GM19438 (cell line): ENCODE measurements at regions not wholly inside any gene's neighbourhood (a gene's known extent, or its start where the extent isn't known, plus 50 kb on each side); places are given as distances from the start of the nearest gene placed in this dataset.

Source experiments
- ATAC-seq: cut with Tn5 transposase; IDR thresholded peaks from one replicate; pipeline ENCODE4 v1.9.1; 2021; ENCODE audit warnings: low read depth; ENCODE audit not compliant: unreplicated experiment

DNA sequence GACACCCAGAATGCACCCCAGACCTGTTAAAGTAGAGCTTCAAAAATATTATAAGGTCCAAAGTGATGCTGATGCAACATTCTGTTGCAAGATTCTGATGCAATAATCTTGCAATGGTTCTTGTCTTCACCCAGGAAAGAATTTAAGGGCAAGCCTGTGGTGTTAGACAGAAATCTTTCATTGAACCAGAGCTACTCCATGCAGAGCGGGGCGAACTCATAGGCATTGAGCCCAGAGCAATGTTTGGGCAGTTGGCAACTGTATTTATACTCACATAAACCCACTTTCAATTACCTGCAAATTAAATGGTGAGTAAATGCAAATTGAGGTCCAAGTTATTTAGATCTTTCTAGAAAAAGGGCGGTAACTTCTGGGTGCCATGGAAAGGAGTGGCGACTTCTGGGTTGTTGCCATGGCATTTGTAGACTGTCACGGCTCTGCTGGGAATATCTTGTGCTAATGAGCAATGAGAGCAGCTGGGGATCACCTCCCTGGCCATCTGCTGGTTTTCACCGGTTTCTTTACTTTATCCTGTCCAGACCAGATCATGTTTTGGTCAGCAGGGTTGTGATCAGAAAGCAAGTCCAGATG lies 163.4 kb downstream of the ICE1 start:
- no peak for ATAC-seq

DNA sequence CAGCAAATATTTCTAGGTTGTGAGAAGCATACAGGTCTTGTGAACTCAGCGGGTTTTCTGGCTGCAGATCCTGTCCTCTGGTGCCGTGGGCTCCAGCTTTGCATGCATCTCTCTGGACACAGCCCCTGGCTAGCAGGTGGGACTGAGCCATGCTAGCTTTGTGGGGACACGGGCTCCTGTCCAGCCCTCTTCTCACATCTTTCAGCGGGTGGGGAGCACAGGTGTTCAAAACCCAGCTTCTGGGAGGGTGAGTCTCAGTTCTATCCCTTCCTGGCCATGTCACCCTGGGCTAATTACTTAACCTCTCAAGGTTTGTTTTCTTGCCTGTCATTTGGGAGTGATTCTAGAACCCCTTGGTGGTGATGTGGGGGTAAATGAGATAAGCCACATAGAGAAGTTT lies 162.3 kb downstream of the ICE1 start:
- no peak for ATAC-seq

DNA sequence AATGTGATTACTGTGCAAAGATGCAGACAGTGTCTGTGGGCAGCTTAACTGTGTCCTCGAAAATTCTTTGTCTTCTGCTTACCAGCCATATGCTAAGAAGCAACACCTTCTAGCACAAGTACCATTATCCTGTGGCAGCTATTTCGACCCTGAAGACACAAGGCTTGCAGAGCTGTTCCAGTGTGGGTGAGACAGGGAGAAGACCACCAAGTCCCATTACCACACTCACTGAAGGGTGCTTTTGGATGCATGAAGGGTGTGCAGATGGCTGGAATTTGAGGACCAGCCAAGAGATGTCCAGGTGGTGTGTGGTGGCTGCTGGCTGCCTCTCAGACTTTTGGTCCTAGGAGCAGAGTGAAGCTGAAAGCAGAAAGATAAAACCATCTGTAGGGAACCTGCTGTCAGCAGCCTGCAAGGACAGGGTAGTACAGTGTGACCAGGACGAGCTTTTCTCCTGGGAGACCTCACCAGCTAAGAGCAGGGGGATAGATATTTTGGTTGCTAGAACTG lies 161.8 kb downstream of the ICE1 start:
- ATAC-seq: no peak

DNA sequence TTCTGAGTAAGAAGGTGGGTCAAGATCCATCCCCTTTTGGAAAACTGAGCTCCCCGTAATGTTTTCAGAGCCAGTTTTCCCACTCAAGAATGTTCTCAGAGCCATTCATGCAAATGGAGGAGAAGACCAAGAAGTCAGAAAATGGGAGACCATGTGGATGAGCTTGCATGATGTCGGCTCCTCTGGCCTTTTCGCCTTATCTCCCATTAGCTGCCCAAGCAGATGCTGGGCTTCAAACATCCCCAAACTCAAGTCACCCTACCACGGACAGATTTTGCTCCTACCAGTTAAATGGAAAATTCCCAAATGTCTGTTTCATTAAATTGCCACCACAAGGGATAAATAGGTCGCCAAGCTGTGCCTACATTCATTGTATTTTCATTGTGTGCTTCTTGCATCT lies 161.4 kb downstream of the ICE1 start:
- ATAC-seq: no peak

DNA sequence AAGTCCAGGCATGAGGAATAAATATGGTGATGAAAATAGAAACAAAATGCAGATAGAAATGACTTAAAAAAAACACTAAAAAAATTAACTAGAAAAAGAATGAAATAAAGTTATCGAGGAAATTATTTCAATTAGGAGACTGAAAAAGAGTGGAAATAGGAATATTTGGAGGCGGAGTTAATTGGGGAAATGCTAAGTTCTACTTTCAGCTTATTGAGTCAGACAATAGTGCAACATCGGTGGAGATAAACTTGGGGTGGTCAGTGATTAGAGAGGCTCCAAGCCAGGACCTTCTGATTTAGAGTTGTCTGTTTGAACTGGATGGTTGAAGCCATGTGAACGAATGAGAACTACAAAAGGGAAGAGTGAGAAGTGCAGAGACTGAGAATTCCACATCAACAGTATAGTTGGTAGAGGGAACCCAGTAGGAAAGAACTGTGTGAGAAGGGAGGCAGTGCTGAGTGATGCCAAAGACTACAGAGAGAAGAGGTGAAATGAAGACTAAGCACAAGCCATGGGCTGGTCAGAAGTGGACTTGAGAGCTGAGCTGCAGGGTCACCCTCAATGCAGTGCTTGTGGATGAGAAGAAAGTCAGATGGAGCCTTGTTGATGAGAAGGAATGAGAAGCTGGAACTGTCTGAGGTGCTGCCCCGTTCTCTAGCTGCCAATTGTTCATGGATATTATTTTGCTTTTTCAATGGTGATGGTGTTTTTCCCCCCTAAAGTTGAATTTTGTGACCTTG lies 160.7 kb downstream of the ICE1 start:
- ATAC-seq: no peak

DNA sequence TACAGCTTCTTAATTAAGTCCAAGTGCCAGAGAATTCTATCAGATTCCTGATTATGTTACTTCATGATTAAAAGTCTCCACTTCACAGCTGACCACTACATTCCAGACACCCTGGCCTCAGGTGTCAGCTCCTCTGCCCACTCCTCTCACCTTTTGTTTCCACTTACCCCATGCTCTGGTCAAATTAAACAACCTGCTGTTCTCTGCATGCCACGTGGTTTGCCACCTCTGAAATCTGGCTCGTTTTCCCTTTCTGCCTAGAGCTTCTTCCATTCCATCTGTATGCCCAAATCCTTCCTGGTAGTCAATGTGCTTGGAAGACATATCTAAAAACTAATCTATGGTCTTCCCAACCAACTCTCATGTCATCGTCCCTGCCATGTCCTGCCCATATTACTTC lies 158.6 kb downstream of the ICE1 start:
- no peak for ATAC-seq

- ATAC-seq: no peak
Observed at GRCh38 chr5:5576744-5577143, 154.3 kb downstream of the ICE1 start.

- no peak for ATAC-seq
Observed at GRCh38 chr5:5575461-5575860, 153.0 kb downstream of the ICE1 start.

DNA sequence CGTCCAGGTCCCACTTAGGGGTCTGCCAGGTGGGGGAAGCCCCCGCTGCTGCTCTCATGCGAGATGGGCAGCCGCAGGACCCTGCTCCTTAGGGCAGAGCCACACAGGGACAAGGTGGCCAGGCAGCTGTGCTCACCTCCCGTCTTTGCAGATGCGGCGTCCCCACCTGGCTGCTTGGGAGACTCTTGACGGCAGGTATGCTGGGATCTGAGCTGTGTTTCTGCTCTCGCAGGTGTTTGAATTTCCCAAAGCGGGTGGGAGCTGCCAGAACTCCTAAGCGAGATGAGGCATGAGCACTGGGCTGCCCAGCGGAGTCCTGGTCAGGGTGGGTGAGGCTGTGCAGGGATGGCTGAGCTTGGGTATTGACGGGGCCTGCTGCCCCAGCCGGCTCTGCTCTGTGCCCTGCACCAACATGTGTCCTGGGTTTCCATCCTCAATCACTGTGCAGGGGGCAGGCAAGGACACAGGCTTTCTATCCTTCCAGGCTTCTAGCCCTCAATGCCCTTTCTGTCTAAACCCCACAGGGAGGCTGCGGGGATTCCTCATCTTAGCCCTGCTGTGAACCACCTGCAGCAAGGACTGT lies 151.4 kb downstream of the ICE1 start:
- ATAC-seq: no peak

DNA sequence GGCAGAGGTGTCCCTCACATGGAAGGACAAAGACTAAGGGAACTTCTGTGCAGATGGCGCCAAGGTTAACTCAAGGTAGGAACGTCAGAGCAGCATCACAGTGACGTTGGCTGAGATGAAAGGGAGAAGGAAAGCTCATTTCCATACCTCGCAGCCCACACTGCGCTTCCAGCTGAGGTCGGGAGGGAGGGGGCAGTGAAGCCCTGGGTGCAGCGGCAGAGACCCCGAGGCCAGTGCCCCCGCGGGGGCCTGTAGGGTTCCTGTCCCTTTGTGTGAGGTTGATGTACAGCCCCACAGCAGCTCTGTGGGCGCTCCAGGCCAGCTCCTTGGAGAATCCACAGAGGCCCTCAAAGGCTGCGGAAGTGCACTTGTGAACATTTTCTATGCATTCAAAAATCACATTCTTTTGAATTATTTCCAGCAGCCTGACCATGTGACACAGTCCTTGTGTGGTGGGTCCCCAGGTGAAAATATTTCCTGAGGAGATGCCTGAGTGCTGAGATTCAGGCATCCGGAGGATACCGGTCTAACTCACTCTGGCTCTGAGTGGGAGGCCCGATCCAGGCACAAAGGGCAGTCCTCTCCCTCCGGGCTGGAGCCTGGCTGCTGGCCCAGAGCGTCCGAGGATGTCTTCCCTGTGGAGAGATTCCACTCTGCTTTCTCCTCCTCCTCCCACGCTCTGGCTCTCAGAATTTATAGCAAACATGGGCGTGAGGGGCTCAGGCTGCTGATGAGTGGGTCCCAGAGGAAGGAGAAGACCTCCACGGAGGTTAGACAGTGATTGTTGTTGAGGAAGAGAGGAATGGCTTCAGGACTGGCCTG lies 150.7 kb downstream of the ICE1 start:
- ATAC-seq: no peak

DNA sequence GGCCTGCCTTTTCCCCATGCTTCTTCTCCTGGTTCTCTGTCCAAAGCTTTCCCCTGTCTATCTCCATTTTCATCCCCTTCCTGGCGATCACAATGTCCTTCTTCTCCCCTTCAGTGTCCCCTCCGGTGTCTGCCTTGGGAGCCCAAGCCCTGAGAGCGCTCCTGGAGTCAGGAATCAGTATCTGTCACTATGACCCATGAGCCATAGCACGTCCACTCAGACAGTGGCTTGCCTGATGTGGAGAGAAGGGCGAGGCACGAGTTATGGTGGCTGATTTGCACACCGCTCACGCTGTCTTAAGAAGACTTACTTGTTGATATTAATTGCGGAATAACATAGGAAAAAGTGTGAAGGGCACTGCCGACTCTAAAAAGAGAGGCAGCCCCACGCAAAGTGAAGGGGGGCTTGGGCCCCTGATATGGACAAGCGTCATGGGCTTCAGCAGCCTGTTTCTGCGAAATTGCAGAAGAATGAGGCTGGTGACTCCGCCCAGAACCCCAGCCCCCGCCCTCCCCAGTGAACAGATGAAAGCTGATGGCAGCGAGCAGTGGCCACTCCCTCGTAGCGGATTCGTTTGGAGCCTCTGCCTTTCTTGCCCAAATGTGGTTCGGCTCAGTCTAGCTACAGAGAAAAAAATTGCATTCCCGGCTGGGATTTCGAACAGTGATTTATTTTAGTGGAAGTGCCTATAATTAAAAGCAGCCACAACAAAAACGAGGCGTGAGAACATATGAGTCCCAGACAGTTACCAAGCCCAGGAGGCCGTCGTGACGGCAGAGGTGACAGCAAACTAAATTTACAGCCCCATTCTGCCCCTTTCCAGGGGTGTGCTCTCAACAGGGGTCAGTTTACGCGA lies 149.8 kb downstream of the ICE1 start:
- no peak for ATAC-seq

- no peak for ATAC-seq
Observed at GRCh38 chr5:5570646-5571045, 148.2 kb downstream of the ICE1 start.

GRCh38 chr5:5564898-5565297 lies 142.4 kb downstream of the ICE1 start:
- ATAC-seq: no peak

- ATAC-seq: no peak
Observed at GRCh38 chr5:5560016-5560415, 137.5 kb downstream of the ICE1 start.

GRCh38 chr5:5558638-5559527 lies 136.4 kb downstream of the ICE1 start:
- ATAC-seq: no peak

DNA sequence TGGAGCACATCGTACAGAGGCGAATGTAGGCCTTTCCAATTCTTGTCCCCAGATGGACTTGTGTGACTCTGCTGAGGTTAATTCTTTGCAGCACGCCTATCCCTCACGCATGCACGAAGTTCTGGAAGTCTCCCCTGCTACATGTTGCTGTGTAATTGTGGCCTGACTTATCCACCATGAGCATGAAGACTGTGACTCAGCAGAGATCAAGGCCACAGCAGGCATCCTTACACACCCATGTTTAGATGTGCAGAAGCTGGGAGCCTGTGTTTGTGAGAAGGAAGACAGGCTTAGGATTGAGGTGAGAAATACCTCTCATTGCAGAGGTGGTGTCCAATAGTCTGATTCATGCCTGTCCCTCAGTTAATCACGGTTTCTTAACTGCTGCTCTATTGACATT lies 135.6 kb downstream of the ICE1 start:
- no peak for ATAC-seq

- no peak for ATAC-seq
Observed at GRCh38 chr5:5551499-5551898, 129.0 kb downstream of the ICE1 start.

GRCh38 chr5:5546408-5546807 lies 123.9 kb downstream of the ICE1 start:
- ATAC-seq: no peak

GRCh38 chr5:5544094-5544663 lies 121.7 kb downstream of the ICE1 start:
- no peak for ATAC-seq
